K562 (cell line): ENCODE measurements at regions not wholly inside any gene's neighbourhood (a gene's known extent, or its start where the extent isn't known, plus 50 kb on each side); places are given as distances from the start of the nearest gene placed in this dataset.

Experiments used
- CEBPG ChIP-seq, 3 experiments: fragments of 200-800 bp in 1 of 3; sonication (Bioruptor generic) in 1 of 3; sonication (generic) in 1 of 3; formaldehyde crosslinking in 1 of 3; IDR thresholded peaks in 2 of 3; conservative IDR thresholded peaks in 1 of 3; 2 replicates each; pipeline versions ENCODE4 v1.6.1 to v1.8.0; 2016 to 2022; ENCODE audit warnings: missing compliant biosample characterization in 2 of 3, missing genetic modification characterization in 2 of 3, mild to moderate bottlenecking in 1 of 3, missing genetic modification reagents in 1 of 3
- CTCF ChIP-seq, 3 experiments: IDR thresholded peaks in 2 of 3; conservative IDR thresholded peaks in 1 of 3; 2 replicates each; pipeline ENCODE4 v1.5.1; 2011 to 2012; ENCODE audit warnings: low read length in 3 of 3, mild to moderate bottlenecking in 3 of 3, control low read depth in 2 of 3, improper control_type of control experiment in 1 of 3, inconsistent platforms in 1 of 3, low read depth in 1 of 3, mixed read lengths in 1 of 3, moderate library complexity in 1 of 3; ENCODE audit not compliant: insufficient read depth in 2 of 3
- MAZ ChIP-seq, 2 experiments: fragments of 450-650 bp in 1 of 2; sonication (generic) in 1 of 2; formaldehyde crosslinking; IDR thresholded peaks in 1 of 2; conservative IDR thresholded peaks in 1 of 2; 2 replicates each; pipeline versions ENCODE4 v1.4.0 to v1.5.0; 2020; ENCODE audit warnings: mild to moderate bottlenecking in 1 of 2, missing genetic modification reagents in 1 of 2
- MXI1 ChIP-seq: IDR thresholded peaks from 2 replicates; pipeline ENCODE4 v1.6.1; 2011; ENCODE audit warnings: low read depth, mild to moderate bottlenecking, improper control_type of control experiment, low read length
- NCOA6 ChIP-seq: fragments of 450-650 bp; IDR thresholded peaks from 2 replicates; pipeline ENCODE4 v1.6.1; 2017; ENCODE audit warnings: mild to moderate bottlenecking
- POLR2AphosphoS5 ChIP-seq: IDR thresholded peaks from 2 replicates; pipeline ENCODE4 v1.6.1; 2011; ENCODE audit warnings: mild to moderate bottlenecking, low read depth, low read length, moderate library complexity; ENCODE audit not compliant: control insufficient read depth, insufficient read depth
- PRDM10 ChIP-seq: fragments of 450-650 bp; IDR thresholded peaks from 2 replicates; pipeline ENCODE4 v1.6.1; 2018; ENCODE audit not compliant: partially characterized antibody
- ZNF655 ChIP-seq: fragments of 250-450 bp; sonication (Bioruptor Pico); IDR thresholded peaks from 2 replicates; pipeline ENCODE4 v1.5.0; 2021

- no peak for TF ChIP-seq CEBPG (CRISPR knock-in tag; IDR thresholded peaks at IDR 0.05)
- TF ChIP-seq CEBPG (tag; conservative IDR thresholded peaks at IDR 0.05 in 1 of 2, IDR thresholded peaks at IDR 0.05 in 1 of 2), result no peak
- no peak for TF ChIP-seq ZNF655 (CRISPR knock-in tag)
- TF ChIP-seq PRDM10, result no peak
- TF ChIP-seq MXI1, result no peak
- TF ChIP-seq CTCF (IDR thresholded peaks at IDR 0.05 in 2 of 3, conservative IDR thresholded peaks at IDR 0.05 in 1 of 3; ENCODE audit: insufficient read depth in 2 of 3, low read depth in 1 of 3, low read length in 3 of 3), result no peak
- no peak for TF ChIP-seq POLR2AphosphoS5
- TF ChIP-seq MAZ (CRISPR knock-in tag; conservative IDR thresholded peaks at IDR 0.05 in 1 of 2, IDR thresholded peaks at IDR 0.05 in 1 of 2), result no peak
- TF ChIP-seq NCOA6, result no peak
Measured at GRCh38 chr7:10684606-10685005, 289.1 kb upstream of the PHF14 start.
